ENCODE measurements at regions not wholly inside any gene's neighbourhood (a gene's known extent, or its start where the extent isn't known, plus 50 kb on each side); places are given as distances from the start of the nearest gene placed in this dataset.
"Not testable (repeated sequence)": the region's sequence is repeated elsewhere in the genome, so short reads cannot be mapped to it uniquely, and the experiment has no call there.

DNA sequence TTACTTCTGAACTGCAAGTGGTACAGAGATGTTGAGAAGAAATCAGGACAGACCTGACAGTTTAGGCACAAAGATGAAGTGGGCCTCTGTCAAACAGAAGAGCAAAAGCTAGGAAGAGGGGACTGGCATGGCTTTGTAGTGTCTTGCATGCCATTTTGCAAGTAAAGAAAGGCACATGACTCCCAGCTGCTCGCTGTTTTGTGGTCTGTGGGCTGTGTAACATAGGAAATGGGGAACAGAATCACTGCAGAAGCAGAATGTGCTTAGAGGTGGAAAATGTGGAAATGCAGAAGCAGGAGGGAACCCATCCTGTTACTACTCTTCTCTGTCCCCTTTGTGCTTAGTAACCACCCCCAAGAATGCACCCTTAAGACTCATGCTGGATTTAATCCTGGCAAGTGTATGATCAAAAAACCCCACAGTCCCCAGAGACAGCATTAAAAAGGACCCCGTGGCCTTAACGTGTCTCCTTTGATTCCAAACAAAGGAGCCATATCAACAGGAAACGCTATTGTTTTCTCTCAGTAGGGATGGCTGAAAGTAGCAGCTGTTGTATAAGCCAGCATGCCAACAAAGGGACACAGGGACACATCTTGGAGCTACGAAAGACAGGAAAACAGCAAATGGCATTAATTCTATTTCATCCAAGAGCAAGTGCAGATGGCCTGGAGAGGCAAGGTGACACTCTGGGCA, 177.6 kb upstream of the GLRA2 start:
- no peak for DNase-seq

DNA sequence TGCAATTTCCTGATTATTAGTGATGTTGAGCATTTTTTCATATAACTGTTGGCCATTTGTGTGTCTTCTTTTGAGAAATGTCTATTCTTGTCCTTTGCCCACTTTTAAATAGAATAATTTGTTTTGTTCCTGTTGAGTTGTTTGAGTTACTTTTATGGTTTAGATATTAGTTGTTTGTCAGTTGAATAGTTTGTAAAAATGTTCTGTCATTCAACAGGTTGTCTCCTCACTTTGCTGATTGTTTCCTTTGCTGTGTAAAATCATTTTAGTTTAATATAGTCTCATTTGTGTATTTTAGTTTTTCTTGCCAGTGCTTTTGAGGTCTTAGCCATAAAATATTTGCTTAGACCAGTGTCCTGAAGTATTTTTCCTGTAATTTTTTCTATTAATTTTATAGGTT, 181.8 kb upstream of the GLRA2 start:
- DNase-seq, result no peak

DNA sequence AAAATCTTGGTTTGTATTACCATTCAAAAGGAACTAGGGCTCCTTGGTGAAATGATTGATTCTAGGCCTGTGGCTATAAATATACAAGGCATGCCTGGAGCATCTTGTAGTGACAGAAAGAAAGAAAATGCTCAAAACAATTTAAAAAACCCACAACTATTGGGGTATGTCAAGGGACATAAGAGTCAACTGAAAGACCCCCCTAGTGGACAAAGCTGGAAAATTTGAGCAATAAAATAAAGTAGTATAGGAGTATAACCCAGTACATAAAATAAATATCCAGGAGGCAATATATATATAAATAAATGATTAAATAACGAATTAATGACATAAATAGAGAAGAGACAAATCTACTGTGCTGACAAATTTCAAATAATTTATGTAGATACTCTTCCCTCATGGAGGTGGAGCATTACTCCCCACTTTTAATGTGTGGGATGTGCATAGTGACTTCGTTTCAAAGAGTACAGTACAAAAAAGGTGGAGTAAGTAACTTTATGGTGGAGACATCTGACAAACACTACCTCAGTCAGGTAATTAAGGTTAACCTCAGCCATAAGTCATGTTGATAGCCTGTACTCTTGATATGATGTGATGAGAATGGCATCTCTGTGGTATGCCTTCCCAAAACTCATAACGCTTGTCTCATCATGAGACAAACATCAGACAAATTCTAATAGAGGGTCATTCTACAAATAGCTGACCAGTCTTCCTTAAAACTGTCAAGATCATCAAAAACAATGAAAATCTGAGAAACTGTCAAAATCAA, 185.0 kb upstream of the GLRA2 start:
- DNase-seq, result no peak

DNA sequence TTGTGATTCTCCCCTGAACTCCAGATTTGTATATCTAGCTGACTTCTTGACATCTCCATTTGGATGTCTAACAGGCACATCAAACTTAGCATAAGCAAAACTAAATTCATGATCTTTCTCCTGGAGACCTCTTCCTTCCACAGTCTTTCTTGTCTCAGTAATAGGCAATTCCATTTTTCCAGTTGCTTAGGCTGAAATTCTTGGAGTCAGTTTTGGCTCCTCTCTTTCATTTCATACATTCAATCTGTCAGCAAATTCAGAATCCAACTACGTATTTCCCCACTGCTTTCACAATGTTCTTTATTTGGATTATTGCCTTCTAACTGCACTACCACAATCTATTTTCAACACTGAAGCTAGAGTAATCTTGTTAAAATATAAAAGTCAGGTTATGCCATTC, 219.9 kb upstream of the GLRA2 start:
- no peak for DNase-seq

DNA sequence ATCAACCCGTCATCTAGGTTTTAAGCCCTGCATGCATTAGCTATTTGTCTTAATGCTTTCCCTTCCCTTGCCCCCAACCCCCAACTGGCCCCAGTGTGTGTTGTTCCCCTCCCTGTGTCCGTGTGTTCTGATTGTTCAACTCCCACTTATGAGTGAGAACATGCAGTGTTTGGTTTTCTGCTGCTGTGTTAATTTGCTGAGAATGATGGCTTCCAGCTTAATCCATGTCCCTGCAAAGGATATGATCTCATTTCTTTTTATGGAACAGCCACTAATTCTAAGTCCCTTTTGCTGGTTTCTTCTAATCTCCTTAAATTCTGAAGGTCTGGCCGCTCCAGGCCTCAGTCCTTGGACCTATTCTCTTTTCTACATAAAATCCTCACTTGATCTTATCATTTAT, 220.4 kb upstream of the GLRA2 start:
- DNase-seq, result not testable (repeated sequence)

DNA sequence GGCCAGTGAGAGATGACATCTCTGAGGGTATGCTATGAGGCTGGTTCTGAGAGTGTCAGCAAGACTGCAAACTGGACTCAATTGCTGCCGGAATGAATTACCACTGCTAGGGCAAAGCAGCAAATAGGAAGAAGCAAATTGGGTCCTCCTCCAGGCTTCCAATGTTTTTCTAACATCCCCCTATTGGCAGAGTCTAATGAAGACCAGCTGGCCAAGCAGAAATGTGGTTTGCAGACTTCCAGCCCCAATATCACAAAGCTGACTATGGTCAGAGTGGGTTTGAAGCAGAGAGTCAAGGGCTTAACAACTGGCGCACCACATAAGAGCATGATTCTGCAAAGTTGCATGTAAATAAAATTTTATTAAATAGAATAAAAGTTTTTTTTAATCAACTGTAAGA, 225.4 kb upstream of the GLRA2 start:
- DNase-seq, result no peak

DNA sequence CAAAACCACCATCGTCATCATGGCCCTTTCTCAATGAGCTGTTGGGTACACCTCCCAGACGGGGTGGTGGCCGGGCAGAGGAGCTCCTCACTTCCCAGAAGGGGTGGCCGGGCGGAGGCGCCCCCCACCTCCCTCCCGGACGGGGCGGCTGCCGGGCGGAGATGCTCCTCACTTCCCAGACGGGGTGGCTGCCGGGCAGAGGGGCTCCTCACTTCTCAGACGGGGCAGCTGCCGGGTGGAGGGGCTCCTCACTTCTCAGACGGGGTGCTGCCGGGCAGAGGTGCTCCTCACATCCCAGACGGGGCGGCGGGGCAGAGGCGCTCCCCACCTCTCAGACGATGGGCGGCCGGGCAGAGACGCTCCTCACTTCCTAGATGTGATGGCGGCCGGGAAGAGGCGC, 226.8 kb upstream of the GLRA2 start:
- not testable (repeated sequence) for DNase-seq

DNA sequence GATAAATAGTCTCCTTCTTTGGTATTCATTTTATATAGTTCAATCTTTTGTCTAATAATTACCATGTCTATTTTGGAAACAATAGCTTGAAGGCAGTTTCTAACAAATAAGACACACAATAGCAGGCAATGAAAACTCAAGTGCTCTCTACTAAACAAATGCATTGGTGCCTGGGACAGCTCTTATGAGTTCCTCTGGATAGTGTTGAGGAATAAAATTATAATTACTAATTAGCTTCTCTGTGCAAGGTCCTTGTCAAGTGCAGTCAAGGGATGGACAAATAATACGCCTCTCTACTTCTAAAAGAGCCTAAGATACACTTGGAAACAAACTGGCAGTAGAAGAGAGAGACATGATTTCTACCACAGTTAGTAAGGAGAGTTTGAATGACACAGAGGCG, 229.0 kb upstream of the GLRA2 start:
- no peak for DNase-seq

DNA sequence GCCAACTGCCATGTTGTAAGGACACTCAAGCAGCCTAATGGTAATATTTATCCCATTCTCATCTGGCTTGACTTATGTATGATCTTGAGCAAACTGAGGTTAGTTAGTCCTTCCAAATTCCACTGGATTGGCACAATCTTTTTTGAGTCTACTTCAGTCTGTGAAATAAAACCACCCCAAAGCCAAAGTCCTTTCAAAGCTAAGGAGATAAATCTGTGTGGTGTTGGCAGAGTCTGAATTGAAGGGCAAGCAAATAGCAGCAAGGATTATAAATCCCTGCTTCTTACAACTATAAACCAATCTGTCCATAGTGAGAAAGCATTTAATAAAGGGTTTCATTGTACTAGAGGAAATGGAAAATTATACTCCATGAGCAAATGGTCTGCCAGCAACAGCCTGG, 233.9 kb upstream of the GLRA2 start:
- no peak for DNase-seq

DNA sequence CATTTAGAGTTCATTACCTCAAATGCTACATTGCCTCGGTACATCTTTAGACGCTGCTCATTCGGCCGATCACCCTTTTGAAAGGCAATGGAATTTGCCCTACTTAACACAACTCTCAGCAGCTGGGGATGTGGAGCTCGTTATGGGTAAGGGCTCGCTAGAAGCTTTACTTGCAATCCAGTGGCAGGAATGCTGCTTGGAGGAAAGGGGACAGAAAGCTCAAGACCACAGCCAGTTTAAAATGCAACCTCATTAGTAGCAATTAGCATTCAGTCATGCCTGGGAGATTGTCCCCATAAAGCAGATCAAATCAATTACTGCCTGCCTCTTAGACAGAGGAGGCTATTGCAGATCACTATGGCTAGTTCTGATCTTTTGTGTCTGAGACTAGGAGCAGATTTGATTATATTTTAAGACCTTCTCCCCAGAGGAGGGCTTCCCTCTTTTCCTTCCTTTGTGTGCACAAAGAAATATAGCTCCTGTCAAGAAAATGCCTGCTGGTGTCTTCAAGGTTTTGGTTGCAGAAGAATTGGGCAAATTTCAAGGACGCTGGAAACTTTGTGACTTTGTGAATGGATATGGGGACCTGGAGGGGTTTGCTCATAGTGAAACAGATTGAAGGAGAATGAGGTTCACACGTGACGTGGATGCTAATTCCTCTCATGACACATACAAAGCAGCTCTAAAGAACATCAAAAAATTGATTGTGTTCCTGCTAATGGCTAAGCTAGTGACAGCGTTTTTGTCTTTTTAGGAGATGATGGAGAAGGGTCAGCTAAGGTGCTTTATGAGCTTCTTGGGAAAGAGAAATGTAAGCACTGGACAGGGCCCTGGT, 237.5 kb upstream of the GLRA2 start:
- no peak for DNase-seq

DNA sequence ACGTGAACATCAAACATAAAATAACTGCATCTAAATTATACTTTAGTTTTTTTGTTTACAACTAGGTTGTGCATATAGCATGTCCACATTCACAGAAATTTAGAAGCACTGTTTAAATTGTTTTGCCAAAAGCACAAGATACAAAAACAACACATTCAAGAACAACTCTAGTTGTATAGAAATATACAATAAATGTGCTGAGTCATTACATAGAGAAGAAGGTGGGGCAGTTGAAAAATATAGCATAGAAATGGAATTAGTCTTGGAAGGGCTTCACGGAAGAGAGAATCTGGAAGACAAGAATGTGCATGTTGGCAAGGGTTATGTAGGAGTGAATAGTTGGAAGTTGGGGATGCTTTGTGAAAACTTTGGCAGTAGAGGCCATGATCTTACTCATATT, 239.0 kb upstream of the GLRA2 start:
- DNase-seq, result no peak

DNA sequence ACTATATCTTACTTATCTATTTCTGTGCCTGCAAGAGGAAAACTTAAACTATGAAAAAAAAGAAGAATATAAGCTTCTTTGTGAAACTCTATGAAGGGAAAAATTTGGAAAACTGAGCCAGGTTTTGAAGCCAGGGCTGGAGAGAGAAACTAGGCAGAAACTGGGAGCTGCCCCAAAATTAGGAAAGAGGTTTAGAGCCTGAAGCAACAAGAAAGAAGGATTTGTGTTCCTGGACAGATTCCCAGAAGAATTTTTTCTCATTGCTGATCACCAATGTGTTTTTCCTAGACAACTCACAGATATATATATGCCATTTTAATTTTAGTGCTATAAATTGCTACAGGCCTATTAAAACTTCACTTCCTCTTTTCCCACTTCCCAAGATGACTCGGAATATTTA, 245.0 kb upstream of the GEMIN8 start:
- no peak for DNase-seq

DNA sequence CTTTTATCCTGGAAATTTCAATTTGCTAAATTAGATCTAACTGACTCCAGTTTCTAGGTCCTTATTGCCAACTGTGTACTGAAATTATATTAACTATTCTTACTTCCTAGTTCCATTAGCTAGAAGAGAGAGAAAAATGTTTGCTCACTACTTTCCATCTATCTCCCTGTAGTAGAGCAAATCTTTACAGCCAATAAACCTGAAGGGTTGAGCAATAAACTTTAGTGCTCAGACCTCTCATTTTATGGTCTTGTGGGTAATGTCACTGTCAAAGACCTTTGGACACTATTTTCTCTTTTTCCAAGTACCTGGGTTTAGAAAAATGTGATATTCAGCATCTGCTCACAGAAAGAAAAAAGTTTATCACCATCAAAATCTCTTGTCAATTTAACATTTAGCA, 237.5 kb upstream of the GEMIN8 start:
- DNase-seq, result no peak

DNA sequence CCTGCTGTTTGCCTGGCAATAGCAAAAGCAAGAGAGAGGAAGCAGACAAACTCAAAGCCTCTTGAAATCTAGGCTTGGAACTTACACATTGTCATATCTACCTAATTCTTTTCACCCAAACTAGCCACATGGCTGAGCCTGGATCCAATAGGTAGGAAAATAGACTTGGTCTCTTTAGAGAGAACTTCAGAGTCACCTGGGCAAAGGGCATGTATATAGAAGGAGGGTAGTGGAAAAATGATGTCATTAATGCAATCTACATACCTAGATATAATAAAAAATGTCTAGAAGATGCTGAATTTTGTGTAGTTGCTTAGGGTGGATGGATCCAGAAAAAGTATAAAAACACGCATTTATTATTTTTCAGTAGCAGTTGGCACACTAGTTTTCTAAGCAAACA, 237.0 kb upstream of the GEMIN8 start:
- DNase-seq, result no peak

DNA sequence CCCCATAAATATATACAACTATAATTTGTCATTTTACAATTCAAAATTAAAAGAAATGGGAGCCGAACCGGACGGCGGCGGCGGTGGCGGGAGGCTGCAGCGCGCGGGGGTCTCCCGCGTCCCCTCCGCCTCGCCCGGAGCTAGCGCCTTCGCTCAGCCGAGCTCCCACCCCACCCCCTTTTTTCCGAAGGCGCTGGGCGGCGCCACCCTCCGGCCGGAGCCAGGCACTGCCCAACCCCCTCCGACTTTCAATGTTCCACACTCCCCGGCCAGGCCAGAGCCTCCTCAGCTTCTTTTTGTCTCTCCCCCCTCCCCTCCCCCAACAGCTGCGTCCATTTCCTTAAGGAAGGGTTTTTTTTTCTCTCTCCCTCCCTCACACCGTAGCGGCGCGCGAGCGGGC, 214.1 kb upstream of the GEMIN8 start:
- DNase-seq, result no peak

DNA sequence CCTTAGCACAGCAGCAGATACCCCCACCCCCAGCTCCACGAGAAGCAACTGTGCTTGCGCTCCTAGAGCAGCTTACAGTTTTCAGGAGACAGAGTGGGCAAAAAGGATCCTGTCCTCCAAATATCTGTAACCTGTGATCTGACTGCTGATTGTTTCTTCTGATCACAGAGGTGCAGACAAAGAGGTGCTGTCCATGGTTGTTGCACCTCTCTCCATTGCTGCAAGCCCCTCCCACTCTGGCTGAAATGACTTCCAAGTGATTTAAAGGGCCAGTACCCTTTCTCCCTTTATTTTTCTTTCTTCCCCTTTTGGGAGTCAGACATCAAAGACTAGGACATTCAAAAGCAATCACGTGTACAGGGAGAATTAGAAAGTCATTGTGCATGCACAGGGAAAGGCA, 205.3 kb upstream of the GEMIN8 start:
- no peak for DNase-seq

DNA sequence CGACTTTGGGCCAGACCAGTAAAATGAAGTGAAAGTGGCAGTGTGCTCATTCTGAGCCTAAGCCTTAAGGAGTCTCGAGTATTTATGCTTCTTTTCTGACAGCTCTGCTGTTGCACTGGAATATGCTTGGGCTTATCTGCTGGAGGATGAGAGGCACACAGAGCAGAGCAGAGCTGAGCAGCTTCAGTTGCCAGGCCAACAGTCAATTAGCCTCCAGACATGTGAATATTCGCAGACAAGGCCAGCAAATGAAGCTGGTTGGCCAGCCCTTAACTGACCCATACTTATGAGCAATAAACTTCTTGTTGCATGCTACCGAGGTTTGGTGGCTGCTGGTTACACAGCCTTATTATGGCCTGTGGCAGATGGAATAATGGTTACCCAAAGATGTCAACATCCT, 203.0 kb upstream of the GEMIN8 start:
- DNase-seq, result no peak

DNA sequence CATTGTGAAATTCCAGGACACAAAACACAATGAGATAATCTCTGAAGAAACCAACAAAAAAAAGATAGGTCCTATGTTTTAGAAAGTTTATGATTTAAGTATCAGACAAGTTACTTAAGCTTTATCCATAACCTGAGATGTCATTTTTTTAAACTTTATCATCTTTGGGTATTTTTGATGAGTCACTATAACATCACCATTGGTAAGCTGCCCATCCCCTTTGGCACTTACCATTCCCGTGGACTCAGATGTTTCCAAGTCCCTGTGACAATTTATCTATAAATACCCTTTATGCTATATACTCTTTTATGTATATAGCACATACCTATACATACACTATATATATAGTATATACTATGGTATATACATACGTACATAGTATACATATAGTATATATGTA, 198.9 kb upstream of the GEMIN8 start:
- DNase-seq, result no peak

DNA sequence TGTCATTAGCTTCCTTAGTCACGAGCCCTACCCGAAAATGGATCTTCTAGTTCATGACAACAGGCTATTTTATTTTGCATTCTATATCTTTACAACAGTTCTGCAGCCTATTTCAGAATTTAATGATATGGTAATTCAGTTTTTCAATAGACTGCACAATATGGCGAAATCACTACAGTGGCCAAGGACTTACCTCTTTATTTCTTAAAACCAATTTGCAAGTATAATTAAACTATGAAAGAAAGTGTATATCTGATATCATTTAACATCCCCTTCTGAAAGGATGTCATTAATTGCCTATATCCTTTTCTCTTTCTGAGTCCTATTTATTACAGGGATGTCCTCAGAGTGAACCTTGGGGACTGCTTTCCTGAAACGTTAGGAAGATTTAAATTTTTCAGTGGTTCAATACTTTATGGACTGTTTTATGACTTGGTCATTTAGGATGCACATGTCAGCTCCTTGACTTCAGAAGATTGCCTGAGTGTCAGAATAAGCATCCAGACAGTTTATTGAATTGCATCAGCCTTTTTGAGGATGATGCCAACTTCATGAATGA, 190.8 kb upstream of the GEMIN8 start:
- no peak for DNase-seq

DNA sequence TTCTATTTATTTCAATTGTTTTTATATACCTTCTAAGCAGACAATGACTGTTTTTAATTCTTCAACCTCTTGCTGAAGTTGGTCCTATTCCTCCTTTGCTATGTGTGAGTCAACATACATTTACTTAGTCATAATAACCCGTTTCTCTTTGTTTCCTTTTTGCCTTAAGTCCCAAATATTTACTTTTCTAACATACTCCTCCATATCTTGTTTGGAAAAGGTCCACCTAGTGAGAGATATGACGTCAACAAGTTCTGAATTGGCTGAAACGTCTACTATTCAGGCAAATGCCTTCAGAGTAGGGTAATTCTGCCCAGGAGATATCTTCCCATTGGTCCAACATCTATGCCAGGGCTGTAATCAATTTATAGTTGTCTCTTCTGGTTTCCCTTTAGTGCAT, 179.3 kb upstream of the GEMIN8 start:
- DNase-seq, result no peak

DNA sequence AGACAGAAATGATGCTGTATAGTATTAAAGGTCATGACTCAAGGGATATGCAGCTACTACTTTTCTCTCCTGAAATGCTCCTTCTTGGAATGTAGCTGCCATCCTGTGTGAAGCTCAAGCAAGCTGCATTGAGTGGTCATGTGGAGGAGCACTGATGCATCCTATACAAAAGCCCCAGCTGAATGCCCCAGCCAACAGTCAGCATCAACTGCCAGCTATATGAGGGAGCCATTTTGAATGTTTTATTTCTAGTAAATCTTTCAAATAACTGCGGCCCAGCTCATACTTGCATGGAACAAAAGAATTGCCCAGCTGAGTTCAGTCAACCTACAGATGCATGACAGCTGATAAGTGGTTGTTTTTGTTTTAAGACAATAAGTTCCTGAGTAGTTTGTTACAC, 165.0 kb upstream of the GEMIN8 start:
- no peak for DNase-seq

DNA sequence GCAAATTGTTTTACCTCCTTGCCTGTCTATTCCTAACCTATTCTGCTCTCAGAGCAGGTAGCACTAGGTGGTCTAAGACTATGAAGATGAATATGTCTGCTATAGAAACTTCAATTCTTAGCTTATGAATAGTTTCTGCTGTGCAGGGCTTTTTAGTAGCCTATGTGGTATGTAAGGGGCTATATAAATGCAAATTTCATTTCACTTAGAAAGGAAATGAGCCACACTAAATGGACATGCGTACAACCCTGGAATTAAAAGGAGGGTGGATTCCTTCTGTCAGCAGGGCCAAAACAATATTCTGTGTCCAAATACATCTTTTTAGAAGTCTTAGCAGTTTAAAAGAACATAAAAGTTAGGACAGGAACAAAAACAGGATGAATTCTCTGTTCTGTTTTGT, 163.9 kb upstream of the GEMIN8 start:
- DNase-seq, result no peak

DNA sequence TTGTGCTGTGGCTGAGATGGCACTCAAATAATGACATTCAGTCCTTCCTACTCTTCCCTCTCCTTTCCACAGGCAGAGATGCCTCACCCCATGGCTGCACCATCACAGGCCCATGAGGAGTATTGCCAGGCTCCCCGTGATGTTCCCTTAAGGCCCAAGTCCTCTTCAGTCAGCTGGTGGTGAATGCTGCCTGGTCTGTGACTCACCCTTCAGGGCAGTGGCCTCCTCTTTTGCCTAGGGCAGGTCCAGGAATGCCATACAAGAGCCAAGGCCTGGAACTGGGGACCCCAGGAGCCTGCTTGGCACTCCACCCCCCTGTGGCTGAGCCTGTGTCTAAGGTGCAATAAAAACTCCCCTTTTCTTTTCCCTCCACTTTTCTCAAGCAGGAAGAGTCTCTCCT, 144.2 kb upstream of the GEMIN8 start:
- no peak for DNase-seq

DNA sequence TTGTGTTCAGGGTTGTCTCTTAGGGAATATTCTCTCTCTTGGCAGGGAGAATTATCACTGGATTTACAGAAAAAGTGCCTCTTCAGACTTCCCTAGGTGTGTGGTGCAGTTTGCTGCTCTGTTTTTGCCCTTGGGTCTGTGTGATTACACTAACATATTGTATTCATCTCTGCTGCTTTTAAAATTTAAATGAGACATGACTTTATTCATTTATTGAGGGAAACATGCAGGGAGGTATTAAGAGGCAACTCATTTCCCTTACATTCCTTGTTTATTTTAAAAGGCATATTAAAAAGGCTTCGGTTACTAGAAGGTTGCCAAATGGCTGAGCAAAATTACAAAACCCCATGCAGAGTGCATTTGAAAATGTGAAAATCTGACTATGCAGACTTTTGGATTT, 135.1 kb upstream of the GEMIN8 start:
- DNase-seq, result no peak

Measured in activated CD8-positive, alpha-beta memory T cell treated with anti-CD3 and anti-CD28 coated beads for 24 hours (primary cell).